ENCODE measurements at regions not wholly inside any gene's neighbourhood (a gene's known extent, or its start where the extent isn't known, plus 50 kb on each side); places are given as distances from the start of the nearest gene placed in this dataset.

DNA sequence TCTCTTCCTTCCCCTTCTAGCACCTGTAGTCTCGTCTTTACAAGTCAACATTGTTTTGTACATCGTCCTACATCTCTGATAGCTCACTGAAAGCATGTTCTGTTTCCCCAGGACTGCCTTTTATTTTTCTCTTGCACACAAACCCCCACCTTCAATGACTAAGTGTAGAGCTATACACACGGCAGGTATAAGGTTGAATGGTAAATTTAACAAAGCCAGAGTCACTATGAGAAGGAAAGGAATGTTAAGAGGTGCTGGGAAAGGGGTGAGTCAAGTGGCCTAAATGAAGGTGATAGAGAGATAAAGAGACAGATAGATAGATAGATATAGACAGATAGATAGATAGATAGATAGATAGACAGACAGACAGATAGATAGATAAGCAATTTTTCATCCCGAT is 134.3 kb upstream of the ATP1B1 start:
- DNase-seq, result no peak

DNA sequence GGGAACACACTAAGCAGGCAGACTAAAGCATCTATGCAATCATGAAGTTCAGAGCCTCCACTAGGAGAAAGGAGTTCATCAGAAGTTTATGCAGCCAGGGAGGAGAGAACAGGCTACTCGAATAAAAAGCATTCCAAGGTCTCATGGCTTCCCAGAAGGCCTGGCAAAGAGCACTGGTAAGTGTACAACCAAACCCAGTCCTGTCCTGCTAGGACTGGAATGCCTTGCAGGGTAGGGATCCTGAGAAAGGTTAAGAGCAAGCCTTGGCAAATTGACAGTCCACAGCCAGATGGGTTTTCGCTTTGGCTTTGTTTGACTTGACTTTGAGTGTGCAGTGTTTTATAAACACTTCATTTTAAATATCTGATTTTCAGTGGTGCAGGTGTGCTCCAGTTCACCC is 133.6 kb upstream of the ATP1B1 start:
- no peak for DNase-seq

DNA sequence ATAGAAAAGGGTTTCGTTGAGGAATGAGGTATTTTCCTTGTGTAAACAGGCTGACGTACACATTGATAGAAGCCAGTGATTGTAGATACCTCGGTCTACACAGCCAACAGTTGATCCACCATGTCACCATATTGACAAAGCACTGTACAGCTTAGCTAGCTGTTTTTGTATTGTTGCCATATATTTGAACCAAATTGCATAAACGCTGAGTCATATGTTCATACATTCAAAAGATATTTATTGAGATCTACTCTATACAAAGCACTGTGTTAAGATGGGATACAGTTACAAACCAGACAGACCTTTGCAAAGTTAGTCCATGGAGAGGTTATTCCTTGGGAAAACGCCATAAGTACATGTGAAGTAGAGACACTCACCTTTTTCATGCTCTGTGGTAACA is 132.4 kb upstream of the ATP1B1 start:
- no peak for DNase-seq

DNA sequence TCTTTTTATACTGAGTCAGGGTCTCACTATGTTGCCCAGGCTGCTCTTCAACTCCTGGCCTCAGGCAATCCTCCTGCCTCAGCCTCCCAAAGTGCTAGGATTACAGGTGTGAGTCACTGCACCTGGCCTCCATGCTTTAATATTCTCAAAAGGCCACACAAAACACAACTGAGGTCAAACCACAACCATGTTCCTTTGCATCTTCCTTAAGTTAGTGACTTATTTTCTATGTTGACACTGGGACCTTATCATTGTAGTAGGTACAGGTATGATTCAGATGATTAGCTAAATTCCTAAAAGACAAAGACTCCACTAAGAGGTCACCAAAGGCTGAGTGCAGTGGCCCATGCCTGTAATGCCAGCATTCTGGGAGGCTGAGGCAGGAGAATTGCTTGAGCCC is 131.9 kb upstream of the ATP1B1 start:
- no peak for DNase-seq

DNA sequence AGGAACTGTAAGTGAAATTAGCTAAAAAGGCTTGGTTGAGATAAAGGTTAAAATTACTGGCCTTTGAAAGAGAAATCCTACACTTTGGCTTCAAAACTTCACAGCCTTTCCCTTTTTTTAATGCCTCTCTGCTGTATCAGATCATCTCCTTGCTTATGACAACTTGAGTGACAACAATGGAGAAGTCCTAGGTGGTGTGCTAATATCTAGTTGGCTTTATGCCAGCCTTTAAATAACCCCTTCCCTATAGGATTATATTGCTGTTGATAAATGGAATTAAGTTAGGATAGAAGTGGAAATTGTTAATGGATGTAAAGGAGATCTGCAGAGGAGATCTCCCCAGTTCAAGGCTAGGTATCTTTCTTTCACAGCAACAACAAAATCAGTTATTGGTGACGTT is 130.2 kb upstream of the ATP1B1 start:
- DNase-seq, result no peak

DNA sequence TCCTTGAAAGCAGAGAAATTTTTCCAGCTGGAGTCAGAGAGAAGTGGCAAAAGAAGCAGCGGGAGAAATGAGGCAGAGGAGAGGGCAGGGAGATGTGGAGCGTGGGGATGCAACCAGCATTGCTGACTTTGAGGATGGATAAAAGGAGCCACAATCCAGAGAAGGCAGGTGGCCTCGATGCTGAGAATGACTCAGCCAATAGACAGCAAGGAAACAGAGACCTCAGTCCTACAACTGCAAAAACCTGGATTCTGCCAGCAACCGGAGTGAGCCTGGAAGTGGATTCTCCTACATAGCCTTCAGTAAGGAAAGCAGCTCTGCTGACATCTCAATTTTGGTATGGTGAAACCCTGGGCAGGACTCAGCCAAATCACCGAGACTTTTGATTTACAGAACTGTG is 128.9 kb upstream of the ATP1B1 start:
- no peak for DNase-seq

DNA sequence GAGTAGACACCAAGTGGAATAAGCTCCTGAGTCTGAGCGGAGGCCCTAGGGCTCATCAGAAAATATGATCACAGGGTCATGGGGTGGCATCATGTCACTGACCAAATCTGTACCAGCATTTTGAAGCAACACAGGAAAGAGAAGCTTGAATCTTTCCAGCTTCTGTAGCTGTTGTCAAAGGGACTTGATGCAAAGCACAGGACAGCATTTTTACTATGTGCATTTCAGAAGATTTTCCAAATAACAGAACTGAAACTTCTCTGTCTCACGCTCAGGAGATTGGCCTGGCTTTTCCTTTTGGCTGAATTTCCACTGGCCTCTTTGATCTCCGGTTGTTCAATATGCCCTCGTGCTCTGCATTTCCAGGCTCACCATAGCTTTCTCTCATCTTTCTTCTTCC is 127.2 kb upstream of the ATP1B1 start:
- no peak for DNase-seq

DNA sequence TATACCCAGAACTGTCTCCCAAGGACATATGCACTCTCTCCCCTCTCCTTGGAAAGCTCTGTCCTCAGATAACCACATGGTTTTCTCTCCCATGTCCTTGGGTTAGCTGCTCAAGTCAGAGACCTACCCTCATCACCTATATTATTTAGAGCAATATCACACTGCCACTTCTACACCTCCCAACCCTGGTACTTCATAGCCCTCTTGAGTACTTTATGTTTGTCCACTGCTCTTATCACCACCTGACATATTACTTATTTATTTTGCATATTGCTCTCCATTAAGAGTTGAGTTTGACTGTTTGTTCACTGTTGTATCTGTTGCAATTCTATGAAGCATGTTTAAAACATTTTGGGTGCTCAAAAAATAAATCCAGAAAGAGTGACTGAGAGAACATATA is 126.3 kb upstream of the ATP1B1 start:
- DNase-seq, result no peak

DNA sequence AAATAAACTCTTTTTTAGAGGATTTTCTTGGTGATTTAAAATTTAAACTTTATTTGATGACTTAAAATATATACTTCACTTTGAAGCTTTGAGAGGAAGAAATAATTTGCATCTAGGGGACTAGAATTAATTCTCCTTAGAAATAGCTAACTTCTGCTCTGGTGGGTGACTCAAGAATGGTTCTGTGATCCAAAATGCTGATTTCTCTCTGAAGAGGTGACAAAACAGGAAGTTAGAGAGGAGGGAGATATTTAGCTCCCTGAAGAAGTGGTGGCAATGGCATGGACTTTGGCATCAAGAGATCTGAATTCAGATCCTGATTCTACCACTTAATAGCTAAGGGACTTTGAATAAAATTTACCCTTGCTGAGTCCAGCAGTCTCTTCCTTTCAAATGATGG is 125.8 kb upstream of the ATP1B1 start:
- no peak for DNase-seq

DNA sequence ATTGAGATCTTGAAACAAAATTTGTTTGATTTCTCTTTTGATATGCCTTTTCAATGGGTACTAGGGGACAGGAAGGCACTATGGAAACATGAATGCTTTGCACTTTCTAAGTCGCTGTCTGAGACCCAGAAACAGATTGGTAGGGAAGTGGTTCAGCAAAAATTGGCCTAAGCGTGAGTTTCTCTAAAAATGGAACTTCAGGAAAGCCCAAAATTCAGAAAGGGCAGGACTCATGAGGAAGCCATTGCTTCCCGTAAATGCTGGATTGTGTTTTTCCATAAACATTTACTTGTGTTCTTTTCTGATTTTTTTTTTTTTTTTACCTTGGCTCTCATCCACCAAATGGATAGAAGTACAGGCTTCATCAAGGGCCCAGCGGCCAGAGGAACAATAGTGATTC is 123.7 kb upstream of the ATP1B1 start:
- DNase-seq, result no peak

DNA sequence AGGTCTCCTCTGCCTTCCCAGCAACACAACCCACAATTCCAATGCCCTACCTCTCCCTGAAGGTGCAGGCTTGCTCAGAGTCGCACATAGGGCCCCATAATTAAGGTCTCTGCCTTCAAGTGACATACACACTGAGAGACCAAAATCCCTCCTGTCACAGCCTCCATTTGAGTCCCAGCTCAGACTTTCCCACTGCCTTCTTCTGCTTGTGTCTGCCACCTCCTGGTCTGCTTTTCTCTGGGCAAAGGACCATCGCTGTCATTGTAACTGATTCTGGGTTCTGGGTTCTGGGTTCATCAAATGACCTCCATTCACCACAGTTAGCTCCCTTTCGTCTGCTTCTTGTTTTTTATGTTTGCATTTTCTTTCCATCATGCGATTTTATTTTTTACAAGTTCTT is 119.2 kb upstream of the ATP1B1 start:
- DNase-seq, result no peak

DNA sequence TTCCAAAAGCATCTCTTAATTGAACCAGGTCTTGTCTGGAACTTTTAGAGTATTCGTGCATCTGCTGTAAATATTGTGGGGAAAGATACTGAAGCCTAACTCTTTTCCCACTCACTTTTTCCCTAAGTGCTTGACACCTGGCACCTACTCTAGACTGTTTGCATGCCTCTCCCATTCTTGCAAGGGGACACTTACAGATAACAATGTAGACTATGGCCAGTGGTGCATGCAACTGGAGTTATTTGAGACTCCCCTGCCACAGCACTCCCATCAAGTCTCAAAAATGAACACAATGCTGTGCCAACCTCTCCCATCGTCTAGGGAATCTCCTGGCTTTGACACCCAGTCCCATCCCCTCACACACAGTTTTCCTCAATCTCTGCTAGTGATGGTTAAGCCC is 118.6 kb upstream of the ATP1B1 start:
- DNase-seq, result no peak

DNA sequence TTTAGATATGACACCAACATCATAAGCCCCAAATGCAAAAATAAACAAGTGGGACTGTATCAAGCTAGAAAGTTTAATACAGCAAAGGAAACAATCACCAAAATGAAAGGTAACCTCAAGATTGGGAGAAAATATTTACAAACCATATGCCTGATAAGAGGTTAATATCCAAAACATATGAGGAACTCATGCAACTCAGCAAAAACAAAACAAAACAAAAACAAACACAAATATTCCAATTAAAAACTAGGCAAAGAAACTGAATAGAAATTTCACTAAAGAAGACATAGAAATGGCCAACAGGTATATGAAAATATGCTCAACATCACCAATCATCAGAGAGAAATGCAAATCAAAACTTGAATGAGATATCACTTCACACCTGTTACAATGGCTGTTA is 116.5 kb upstream of the ATP1B1 start:
- no peak for DNase-seq

DNA sequence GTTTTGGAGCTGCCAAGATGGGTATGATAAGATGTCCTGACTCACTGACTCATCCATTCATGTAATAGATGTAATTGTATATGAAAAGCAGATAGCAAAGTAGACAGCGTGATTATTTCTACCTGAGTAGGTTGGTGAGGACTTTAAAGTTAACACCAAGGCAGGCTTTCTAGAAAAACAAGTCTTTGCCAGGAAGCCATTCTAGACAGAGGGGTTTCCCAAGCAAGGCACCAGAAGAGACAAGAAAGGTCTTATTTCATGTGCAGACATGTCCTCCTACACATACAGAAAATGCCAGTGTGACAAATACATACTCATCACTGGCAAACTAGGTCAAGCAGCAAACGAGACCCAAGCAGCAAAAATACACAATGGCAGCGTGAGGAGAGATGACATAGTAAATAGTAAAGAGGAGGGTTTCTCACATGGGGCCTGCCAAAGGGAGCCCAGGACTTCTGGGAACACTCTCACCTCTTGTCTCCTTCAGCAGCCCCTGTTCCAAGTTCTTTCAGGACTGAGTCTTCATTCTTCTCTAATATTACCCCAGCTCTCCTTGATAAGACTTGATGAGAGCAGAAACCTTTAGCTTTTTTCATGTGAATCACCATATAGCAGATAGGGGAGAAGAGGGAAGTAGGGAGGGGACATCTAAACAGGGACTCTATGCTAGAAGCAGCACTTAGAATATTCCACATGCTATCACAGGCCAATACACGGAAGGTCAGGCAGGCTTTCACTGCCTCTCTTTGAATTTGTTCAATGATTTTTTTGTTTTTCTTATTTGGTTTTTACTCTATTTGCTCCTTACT is 114.6 kb upstream of the ATP1B1 start:
- DNase-seq, result no peak

DNA sequence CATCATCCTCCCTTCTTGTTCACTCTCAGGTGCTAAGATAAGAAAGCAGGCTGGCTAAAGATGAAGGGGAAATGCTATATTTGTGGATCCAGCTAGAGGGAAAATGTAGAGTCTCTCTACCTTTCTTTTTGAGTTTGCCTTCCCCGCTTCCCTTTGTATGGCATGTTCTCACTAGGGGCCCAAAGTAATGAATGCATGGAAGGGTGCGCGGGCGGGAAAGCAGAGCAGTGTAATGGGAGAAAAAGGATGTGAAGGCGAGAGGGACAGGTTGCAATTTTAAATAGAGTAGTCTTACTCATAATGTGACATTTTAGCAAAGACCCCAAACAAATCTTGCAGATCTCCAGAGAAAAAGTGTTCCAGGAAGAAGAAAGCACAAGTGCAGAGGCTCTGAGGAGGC is 105.1 kb upstream of the ATP1B1 start:
- no peak for DNase-seq

DNA sequence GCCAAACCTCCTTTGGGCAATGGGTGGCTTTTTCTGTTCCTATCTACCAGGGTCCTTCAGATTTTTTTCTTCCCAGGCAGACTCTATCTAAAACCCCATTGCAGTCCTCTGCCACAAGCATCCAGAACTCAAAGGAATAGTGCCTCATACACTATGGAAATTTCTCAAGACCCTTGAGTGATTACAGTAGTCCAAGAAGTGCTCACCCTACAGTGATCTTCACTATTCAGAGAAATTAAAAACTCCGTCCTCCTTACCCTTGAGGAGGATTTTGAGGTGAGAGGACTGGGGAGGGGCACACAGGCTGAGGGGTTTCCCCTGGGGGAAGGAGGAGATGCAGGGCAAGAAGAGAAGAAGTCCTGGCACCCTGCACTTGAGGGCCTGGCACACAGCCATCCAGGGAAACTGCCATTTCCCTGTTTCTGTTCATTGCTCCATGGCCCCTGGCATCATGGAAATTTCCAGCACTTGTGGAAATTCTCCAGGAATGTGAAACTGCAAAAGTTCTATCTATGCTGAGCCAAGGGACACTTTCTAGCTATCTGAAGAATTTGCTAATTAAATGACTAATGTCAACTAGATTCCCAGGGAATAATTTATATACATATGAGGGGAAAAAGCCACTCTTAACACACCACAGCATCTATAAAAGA is 102.5 kb upstream of the ATP1B1 start:
- no peak for DNase-seq

DNA sequence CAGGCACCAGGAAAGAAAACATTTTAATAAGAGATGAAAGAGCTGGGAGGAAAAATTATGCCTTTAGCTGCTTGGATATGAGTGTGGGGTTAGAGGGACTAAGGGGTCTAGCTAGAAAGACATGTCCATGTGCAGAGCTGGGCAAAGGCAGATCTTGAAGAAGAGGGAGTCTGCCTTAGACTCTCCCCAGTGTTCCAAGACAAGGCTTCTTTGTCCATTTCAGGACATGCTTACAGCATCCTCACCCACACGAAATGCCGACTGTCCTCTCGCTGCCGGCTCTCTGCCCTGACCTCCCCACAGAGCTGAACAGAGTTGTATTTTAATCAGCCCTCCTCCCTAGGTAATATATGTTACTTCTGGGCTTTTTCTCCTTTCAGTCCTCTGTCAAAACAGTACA is 100.7 kb upstream of the ATP1B1 start:
- DNase-seq, result no peak

DNA sequence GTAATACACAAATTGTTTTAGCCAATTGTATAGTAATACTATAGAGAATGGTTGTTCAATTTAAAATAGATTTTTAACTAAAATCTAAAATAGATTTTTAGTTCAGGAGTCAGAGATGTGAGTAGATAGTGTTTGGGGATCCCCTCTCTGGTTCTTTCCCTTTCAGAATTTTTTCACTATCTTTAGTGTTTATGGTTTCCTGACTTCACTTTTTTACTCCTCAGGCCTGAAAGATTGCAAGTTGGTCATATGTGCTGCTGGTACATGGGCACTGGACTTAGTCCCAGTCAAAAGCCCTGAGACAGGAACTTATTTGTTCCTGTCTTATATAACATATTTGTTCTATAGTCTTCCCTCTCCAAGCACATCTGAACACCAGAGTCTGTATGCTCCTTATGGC is 96.8 kb upstream of the ATP1B1 start:
- DNase-seq, result no peak

DNA sequence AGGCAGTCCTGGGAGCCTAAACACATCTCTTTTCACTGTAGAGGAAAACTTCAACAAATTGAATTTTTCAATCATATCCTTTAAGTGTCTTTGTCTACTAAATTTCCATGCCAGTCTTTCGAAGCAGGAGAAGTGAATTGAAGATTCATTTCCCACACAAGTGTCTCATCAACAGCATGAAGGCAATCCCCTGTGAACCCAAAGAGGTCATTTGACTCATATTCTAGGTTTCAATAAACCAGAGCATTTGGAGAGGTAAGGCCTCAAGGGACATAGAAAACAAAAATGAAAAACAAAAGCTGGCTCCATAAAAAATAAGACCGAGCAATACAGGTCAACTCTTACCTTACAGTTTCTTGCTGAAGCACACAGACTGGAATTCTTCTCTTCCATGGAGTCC is 94.1 kb upstream of the ATP1B1 start:
- DNase-seq, result no peak

DNA sequence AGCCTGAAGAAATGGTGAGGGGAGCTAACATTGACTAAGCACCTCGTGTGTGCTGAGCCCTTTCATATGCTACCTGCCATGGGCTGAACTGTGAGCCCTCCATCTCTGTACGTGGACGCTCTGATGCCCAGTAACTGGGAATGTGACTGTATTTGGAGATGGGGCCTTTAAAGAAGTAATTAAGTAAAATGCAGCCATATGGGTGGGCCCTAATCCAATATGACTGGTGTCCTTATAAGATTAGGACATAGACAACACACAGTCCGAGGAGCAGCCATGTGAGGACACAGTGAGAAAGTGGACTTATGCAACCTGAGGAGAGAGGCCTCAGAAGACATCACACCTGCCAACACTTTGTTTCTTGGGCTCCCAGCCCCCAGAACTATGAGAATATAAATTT is 92.7 kb upstream of the ATP1B1 start:
- DNase-seq, result no peak

DNA sequence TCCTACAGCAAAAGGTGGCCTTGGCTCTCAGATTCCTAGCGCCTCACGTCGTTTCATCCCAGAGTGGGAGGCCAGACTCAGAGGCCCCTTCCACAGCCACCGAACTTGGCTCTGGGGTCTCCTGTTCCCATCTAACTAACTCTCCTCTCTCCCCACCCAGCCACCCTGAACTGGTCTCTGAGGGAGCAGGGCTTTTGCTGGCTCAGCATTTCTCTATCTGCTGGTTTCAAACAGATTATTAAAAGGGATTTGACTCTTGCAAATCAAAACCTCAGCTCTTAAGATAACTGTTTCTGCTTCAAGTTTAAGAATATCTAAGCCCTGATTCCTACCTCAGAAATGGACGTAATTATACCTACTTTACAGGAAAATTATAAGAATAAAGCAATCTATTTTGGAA is 91.0 kb upstream of the ATP1B1 start:
- DNase-seq, result no peak

DNA sequence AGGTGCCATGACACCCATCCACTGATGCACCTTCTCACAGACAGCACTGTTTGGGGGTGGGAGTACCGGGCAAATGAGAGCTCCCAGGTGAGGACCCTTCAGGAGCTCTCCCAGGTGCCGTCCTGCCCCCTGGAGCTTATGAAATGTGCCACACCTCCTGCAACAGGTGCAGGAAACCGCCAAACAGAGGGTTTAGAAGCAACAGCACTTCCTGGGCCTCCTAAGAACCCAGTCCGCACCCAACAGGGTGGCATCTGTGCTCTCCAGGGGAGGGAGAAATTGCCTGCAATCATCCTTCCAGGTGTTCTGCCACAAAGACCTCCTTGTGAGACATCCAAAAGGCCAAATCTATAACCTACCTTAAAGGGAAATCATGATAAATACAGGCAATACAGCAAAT is 87.7 kb upstream of the ATP1B1 start:
- DNase-seq, result no peak

DNA sequence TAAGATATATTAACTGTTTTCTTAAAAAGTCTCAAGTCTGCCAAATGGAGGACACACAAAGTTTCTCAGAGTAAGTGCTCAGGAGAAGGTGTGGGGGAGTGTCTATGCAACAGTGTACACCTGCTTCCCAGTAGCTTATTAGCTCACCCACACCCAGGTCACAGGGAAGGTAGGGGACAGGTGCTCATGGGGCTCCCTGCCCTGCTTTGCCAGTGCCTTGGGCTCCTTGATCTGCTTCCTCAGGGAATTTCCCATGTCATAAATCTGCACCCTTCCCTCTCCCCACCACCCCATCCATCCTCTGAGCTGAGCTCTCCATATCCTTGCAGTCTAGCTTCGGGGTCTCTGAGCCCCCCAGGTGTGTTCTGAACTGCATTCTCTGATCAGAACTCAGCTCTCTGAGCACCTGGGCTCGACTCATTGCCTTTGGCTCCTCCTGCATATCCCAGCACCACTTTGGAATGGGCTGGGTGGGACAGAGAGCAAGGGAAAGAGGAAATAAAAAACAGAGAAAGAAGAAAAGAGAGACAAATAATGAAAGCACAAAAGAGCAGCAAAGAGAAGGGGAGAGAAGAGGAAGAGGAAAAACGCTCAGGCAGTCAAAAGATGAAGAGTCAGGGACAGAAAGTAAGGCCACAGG is 87.0 kb upstream of the ATP1B1 start:
- no peak for DNase-seq

DNA sequence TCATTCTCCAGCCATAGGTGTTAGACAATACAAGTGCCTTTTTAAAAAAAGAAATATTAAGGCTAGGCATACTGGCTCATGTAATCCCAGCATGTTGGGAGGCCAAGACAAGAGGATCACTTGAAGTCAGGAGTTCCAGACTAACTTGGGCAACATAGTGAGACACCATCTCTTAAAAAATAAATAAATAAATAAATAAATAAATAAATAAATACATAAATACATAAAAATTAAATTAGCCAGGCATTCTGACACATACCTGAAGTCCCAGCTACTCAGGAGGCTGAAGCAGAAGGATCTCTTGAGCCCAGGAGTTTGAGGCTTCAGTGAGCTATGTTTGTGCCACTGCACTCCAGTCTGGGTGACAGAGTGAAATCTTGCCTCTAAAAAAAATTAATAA is 85.8 kb upstream of the ATP1B1 start:
- DNase-seq, result no peak

DNA sequence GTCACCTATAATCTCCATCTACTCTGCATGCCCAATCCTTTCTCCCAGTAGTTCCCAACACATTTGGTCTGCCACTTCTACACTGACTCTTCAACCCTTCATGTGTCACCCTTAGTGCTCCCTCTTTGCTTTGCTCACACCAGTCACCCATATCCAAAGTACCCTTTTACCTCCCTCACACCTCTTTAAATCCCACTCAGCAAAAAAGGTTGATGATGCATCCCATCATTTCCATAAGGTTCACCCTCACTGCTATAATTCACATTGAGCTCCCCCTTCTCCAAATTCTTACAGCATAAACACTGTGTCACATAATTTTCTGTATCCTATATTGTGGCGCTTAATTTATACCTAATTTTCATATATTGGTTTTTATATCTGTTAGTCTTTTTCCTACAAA is 83.8 kb upstream of the ATP1B1 start:
- DNase-seq, result no peak

All from NCI-H2171 (cell line).